HG02943 (cell line): ENCODE measurements at regions not wholly inside any gene's neighbourhood (a gene's known extent, or its start where the extent isn't known, plus 50 kb on each side); places are given as distances from the start of the nearest gene placed in this dataset.

Experiments used
- ATAC-seq: cut with Tn5 transposase; IDR thresholded peaks from one replicate; pipeline ENCODE4 v1.9.1; 2021; ENCODE audit warnings: mild to moderate bottlenecking, low read depth, moderate library complexity; ENCODE audit not compliant: unreplicated experiment

- ATAC-seq = no peak
These were observed 120.8 kb upstream of the UMPS start for GRCh38 chr3:124609402-124609801.

GRCh38 chr3:124610130-124610529 lies 120.1 kb upstream of the UMPS start:
- no peak for ATAC-seq

- ATAC-seq = no peak
These were observed 118.7 kb upstream of the UMPS start for GRCh38 chr3:124611520-124611919.

- ATAC-seq = no peak
These were observed 114.2 kb upstream of the UMPS start for GRCh38 chr3:124615896-124616543.

- ATAC-seq = no peak
These were observed 113.1 kb upstream of the UMPS start for GRCh38 chr3:124617177-124617576.

GRCh38 chr3:124619887-124620599 lies 110.2 kb upstream of the UMPS start:
- peak; percentile 51 for ATAC-seq

GRCh38 chr3:124620600-124621063 lies 109.6 kb upstream of the UMPS start:
- peak; percentile 65 for ATAC-seq

GRCh38 chr3:124621498-124621897 lies 108.8 kb upstream of the UMPS start:
- no peak for ATAC-seq

- ATAC-seq = no peak
These were observed 105.2 kb upstream of the UMPS start for GRCh38 chr3:124625074-124625473.

GRCh38 chr3:124627501-124627908 lies 102.7 kb upstream of the UMPS start:
- no peak for ATAC-seq

- ATAC-seq = no peak
These were observed 101.4 kb upstream of the UMPS start for GRCh38 chr3:124628863-124629262.

GRCh38 chr3:124629497-124629896 lies 100.8 kb upstream of the UMPS start:
- ATAC-seq = no peak

GRCh38 chr3:124630960-124631359 lies 99.3 kb upstream of the UMPS start:
- no peak for ATAC-seq

- no peak for ATAC-seq
These were observed 98.5 kb upstream of the UMPS start for GRCh38 chr3:124631727-124632126.

GRCh38 chr3:124632566-124633140 lies 97.6 kb upstream of the UMPS start:
- ATAC-seq = no peak

GRCh38 chr3:124633524-124633923 lies 96.7 kb upstream of the UMPS start:
- no peak for ATAC-seq

- no peak for ATAC-seq
These were observed 95.8 kb upstream of the UMPS start for GRCh38 chr3:124634210-124635168.

GRCh38 chr3:124635169-124635539 lies 95.1 kb upstream of the UMPS start:
- no peak for ATAC-seq

GRCh38 chr3:124636101-124636862 lies 94.0 kb upstream of the UMPS start:
- no peak for ATAC-seq

- ATAC-seq = no peak
These were observed 93.4 kb upstream of the UMPS start for GRCh38 chr3:124636863-124637296.
